Activated naive CD4-positive, alpha-beta T cell treated with anti-CD3 and anti-CD28 coated beads, Interleukin-2, amount 50 U/mL, for 24 hours (primary cell): ENCODE measurements at regions not wholly inside any gene's neighbourhood (a gene's known extent, or its start where the extent isn't known, plus 50 kb on each side); places are given as distances from the start of the nearest gene placed in this dataset.

ENCODE experiments used
- H3K27ac Mint-ChIP-seq: one replicate; pipeline ENCODE4 v1.8.0; 2021; ENCODE audit warnings: mild to moderate bottlenecking, mixed read lengths
- H3K27me3 Mint-ChIP-seq: one replicate; pipeline ENCODE4 v1.8.0; 2021; ENCODE audit warnings: mixed read lengths
- H3K36me3 Mint-ChIP-seq: one replicate; pipeline ENCODE4 v1.8.0; 2021; ENCODE audit warnings: mixed read lengths
- H3K4me1 Mint-ChIP-seq: one replicate; pipeline ENCODE4 v1.8.0; 2021; ENCODE audit warnings: mixed read lengths
- H3K4me3 Mint-ChIP-seq: one replicate; pipeline ENCODE4 v1.8.0; 2021; ENCODE audit warnings: mild to moderate bottlenecking, mixed read lengths
- H3K9me3 Mint-ChIP-seq: one replicate; pipeline ENCODE4 v1.8.0; 2021; ENCODE audit warnings: mixed read lengths

DNA sequence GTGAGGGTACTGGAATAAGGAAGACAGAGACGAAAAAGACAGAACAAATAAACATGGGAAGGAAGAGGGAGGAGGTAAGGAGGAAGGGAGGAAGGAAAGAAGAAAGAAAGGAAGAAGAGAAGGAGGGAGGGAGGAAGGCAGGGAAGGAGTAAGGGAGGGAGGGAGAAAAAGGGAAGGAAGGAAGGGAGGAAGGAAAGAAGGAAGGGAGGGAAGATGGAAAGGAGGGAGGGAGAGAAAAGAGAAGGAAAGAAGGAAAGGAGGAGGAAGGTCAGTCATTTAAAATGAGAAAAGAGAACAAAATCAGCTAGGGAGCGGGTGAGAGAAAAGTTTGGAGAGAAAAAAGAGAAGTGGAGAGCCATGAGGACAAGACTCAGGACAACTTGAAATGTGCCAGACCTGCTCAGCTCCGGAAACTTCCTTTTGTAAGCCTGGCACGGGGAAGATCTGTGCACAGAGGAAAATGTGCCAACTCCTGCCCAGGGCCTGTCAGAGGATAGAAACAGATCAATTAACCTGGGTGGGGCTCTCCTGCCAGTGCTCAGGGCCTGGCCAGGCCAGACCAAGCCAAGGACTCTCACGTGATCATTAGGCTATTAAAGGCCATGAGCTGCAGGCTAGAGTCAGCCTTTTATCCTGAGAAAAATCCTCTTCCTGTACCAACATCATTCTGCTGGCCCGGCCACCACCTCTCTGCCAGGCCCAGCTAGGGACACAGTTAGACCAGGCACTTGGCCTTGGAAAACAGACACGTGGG is 50.1 kb upstream of the BCL6 start:
- Mint-ChIP-seq H3K27ac (no peak overlapping the region), H3K4me1 (peaks cover 32% of the 10 kb centered on the region), H3K9me3 (no peaks in the 10 kb centered on the region), H3K27me3 (no peaks in the 10 kb centered on the region), H3K4me3 (no peak overlapping the region), H3K36me3 (no peaks in the 10 kb centered on the region)

DNA sequence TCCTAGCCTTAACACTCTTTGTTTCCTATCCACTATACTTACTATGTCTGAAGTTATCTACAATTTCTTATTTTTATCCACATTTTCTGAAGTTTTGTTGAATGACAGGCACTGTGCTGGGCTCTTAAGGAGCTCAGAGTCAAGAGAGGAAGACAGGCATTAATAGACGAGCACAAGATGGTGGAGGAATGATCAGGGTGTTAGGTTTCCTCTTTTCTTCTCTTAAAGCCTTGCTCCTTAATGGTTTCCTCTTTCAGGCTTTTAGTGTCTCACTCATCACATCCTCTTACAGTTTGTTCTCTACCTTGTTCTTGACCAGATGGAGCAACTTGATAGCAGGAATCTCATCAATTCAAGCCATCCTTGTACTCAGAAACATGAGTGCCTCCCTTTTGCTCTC is 52.9 kb upstream of the BCL6 start:
- Mint-ChIP-seq H3K36me3 (no peaks in the 10 kb centered on the region), H3K4me1 (peaks cover 49% of the 10 kb centered on the region), H3K27me3 (no peaks in the 10 kb centered on the region), H3K9me3 (no peaks in the 10 kb centered on the region), H3K4me3 (no peak overlapping the region), H3K27ac (no peak overlapping the region)

DNA sequence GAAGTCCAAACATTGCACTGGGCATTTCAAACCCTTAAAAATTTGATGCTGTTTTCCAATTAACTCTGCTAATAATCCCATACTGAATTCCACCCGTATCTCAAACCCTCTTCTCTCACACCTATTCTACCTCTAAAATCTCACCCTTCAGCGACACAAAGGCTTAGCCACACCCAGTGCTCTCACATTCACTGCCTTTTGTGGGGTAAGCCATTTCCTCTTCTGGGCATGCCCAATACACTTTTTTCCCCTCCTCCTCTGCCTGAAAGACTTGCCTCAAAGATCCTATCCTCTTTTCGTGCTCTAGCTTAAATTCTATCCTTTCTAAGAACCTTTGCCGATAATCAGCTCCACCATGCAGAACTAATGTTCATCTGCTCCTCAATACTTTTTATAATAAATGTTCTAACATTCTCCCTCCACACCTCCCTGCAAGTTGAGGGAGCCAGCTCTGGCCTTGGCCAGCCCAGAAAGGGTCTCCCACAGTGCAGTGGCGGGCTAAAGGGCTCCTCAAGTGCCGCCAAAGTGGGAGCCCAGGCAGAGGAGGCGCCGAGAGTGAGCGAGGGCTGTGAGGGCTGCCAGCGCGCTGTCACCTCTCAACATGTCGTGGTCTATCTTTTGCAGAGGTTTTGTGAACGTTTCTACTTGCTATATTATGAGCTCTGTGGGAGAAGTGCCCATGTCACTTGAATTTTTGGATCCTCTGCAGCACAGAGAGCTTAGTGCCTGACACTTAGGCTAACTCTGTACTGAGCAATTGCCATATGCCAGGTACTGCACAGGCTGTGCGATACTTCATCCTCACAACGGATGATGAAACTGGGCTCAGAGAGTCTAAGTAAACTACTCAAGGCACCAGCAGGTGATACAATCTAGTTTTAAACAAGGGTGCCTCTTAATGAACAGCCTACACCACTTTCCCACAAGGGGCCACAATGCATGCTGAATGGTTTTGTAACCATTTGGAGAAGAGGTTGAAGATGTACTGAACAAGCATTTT is 53.6 kb upstream of the BCL6 start:
- Mint-ChIP-seq H3K4me3 (peak overlapping the region; percentile 30), H3K27ac (peak overlapping the region; percentile 10), H3K4me1 (peaks cover 52% of the 10 kb centered on the region)

DNA sequence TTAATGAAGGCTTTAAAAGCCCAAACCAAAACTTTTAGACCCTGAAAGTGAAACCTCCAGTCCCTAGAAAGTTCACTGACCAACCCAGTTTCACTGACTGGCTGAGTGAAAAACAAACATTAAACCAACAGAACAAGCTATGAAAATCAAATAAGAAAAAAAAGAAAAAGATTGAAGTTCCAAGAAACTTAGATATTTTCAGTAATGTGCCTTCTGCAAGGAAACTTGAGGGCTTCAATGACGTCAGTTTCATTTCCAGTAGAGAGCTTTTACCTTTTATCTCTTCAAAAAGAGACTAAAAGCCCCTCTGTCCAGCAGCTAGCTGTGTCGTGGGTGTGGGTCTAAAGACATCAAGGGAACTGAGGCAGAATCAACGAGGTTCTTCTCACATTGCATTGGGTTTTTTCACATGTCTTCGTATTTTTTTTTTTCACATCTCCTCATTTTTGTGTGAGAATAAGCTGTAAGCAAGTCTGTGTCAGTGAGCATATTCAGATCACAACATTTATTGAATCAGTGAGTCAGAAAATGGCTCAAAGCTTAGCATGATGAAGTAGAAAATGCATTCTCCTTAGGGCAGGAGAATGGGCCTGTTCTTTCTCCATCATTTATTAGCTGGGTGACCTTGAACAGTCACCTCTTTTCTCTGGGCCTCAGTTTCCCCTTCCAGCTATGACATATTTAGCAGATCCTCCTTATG is 54.8 kb upstream of the BCL6 start:
- Mint-ChIP-seq H3K27ac (peak overlapping the region; percentile 48), H3K9me3 (no peaks in the 10 kb centered on the region), H3K4me1 (peaks cover 62% of the 10 kb centered on the region), H3K27me3 (no peaks in the 10 kb centered on the region), H3K36me3 (no peaks in the 10 kb centered on the region), H3K4me3 (peak overlapping the region; percentile 9)

More for the DNA sequence above, 53.6 kb upstream of the BCL6 start:
- no peaks in the 10 kb centered on the region for H3K27me3 Mint-ChIP-seq
- H3K36me3 Mint-ChIP-seq = no peaks in the 10 kb centered on the region
- no peaks in the 10 kb centered on the region for H3K9me3 Mint-ChIP-seq

DNA sequence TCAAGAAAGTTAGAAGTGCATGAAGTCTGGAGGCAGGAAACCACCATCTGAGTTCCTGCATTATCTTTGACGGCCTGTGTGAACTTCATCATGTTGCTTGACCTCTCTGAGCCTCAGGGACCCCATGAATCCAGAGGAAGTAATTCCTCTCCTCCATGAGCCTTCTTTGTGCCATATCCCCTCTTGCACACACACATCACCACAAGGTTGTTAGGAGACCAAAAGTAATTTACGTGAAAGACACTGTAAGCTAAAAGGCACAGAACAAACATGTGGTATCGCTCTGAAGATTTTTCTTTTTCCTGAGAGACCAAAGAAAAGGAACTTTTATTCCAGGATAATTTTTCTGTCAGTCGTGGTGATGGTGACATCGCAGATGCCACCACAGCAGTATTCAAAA is 55.9 kb upstream of the BCL6 start:
- Mint-ChIP-seq H3K4me1 (peaks cover 65% of the 10 kb centered on the region), H3K36me3 (no peaks in the 10 kb centered on the region), H3K27ac (peak overlapping the region; percentile 2), H3K9me3 (no peaks in the 10 kb centered on the region), H3K27me3 (no peaks in the 10 kb centered on the region), H3K4me3 (no peak overlapping the region)

DNA sequence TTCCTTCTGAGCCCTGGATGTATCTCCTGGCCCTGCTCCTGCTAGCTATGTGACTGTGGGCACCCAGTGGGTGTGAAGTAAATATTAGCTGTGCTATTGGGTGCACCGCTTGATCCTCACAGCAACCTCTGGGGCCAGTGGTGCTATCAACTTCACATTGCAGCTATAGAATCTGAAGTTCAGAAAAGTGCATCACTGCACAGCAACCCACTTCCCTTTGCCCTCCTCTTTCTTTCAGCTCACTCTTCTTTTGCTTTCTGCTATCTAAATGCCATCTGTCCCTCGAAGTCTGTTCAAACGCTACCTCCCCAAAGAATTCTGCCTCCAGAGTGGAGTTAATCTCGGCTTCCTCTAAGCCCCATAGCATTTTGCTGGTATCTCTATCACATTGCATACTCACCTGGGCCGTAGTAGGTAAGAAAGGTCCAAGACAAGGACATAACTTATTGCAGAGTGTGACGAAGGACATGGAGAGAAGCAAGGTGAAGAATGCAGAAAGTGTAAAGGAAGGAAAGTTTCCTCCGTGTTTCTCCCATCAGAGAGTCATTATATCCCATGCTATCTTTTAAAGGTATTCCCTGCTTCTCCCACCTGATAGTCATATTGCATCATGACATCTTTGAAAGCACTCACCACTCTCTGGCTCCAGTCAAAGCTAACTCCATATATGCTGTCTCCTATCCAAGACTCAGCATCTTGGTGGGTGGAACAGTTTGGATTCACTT is 57.1 kb upstream of the BCL6 start:
- H3K27me3 Mint-ChIP-seq = no peaks in the 10 kb centered on the region
- no peaks in the 10 kb centered on the region for H3K36me3 Mint-ChIP-seq
- peaks cover 73% of the 10 kb centered on the region for H3K4me1 Mint-ChIP-seq
- no peaks in the 10 kb centered on the region for H3K9me3 Mint-ChIP-seq
- H3K4me3 Mint-ChIP-seq = no peak overlapping the region
- peak overlapping the region; percentile 37 for H3K27ac Mint-ChIP-seq

DNA sequence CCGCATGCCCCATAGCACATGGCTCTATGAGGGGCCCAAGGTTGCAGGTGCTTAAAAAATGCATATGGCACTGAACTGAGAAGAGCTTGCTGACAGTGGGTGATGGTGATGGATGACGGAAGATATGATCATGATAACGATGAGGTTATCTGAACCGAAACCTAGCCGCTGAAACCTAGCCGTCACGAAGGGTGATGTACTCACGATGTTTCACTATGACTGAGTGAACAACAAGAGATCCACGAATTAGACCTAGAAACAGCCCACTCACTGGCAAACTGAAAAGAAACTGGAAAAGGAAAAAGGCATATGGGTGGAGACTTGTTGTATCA is 57.6 kb upstream of the BCL6 start:
- peaks cover 71% of the 10 kb centered on the region for H3K4me1 Mint-ChIP-seq
- no peak overlapping the region for H3K4me3 Mint-ChIP-seq
- no peaks in the 10 kb centered on the region for H3K27me3 Mint-ChIP-seq
- H3K27ac Mint-ChIP-seq = peak overlapping the region; percentile 37
- H3K9me3 Mint-ChIP-seq = no peaks in the 10 kb centered on the region
- H3K36me3 Mint-ChIP-seq = no peaks in the 10 kb centered on the region

DNA sequence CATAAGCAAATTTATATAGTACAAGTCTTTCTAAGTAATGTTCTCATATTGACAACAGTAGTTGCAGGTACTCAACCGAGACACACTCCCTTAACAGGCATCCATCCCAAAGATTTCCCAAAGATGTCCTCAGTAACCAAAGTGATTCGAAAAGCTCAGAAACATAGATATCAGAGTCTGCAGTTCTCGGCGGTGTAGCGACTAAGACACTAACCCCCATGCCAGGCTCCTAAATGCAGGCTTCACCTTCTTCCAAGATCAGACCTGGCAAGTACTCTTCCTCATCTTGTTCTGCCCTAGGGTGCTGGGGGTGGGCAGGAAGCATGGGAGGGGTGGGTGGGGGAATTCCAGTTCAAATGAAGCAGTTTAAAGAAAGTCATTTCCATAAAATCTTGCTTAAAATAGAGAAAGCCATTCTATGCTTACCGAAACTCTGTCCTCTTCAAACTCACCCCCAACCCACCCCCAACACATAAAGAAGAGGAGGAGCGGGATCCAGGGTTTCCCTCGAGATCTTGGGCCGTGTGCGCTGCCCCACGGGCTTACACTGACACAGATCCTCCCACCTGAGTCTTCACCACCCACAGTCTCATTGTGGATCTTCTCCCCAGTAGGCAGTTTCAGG is 59.0 kb upstream of the BCL6 start:
- Mint-ChIP-seq H3K27ac (no peak overlapping the region), H3K4me3 (no peak overlapping the region), H3K36me3 (no peaks in the 10 kb centered on the region), H3K27me3 (no peaks in the 10 kb centered on the region), H3K9me3 (no peaks in the 10 kb centered on the region), H3K4me1 (peaks cover 57% of the 10 kb centered on the region)

DNA sequence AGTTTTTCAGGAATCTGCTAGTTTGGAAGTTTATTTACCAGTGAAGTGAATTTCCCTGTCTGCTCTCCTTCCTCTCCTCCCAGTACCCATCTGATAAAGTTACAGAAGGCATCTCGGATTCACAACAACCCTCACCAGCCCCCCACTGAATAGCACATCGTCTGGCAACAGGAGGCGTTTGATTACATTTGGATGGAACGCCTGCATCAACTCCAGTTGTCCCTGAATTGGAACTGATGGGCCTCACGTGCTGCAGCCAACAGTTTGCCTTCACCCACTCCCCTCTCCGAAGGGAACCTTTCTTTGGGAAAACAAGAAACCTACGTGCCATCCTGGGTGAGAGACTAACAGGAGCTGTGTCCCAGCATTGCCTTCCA is 59.5 kb upstream of the BCL6 start:
- no peak overlapping the region for H3K4me3 Mint-ChIP-seq
- no peak overlapping the region for H3K27ac Mint-ChIP-seq
- H3K36me3 Mint-ChIP-seq = no peaks in the 10 kb centered on the region
- peaks cover 52% of the 10 kb centered on the region for H3K4me1 Mint-ChIP-seq
- no peaks in the 10 kb centered on the region for H3K27me3 Mint-ChIP-seq
- H3K9me3 Mint-ChIP-seq = no peaks in the 10 kb centered on the region

DNA sequence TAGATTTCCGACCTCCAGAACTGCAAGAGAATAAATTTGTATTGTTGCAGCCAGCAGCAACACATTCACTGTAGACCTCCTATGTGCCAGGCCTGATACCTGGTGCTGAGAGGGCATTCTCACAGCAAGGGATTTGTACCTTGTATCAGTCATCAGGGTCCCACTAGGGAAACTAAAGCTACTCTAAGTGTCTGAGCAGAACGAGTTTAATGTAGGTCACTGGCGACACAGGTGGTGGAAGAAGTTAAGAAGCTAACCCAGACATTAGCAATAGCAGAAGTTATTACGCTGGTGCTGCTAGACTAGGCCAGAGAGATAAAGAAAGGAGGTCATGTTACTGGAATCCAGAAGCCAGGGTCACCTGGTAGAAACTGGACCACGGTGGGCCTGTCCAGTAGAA is 60.5 kb upstream of the BCL6 start:
- Mint-ChIP-seq H3K27ac (peak overlapping the region; percentile 38), H3K4me3 (no peak overlapping the region), H3K9me3 (no peaks in the 10 kb centered on the region), H3K36me3 (no peaks in the 10 kb centered on the region), H3K4me1 (peaks cover 45% of the 10 kb centered on the region), H3K27me3 (no peaks in the 10 kb centered on the region)

DNA sequence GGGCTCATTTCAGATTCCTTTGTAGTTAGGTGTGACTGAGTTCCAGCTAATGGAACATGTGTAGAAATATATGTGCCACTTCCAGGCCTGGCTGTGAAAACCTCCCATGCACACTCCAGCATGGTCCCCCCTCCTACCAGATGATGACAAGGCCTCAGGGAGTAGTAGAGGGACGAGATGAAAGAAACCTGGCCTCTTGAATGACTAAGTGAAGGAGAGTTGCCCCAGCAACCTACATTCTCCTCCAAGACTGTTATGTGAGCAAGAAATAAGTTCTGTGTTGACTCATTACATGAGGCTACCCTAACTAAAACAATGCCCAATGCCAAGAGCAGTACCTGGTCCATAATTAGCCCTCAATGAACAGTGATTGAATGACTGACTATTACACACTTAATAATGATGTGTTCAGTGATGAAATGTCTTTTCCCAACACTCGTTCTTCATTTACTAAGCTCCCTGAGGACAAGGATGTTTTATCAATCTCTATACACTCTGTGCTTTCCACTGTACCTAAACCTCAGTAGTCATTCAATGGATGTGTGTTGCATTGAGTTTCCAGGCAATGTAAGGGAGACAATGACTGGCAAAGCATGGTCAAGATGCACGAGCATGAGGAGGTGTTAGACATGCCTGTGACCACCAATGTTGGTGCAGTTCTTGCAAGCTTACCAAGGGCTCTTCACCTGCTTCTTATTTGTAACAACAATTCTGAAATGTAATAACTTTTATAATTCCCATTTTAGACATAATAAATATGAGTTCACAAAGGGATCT is 62.0 kb upstream of the BCL6 start:
- Mint-ChIP-seq H3K4me1 (peaks cover 36% of the 10 kb centered on the region), H3K9me3 (no peaks in the 10 kb centered on the region), H3K36me3 (no peaks in the 10 kb centered on the region), H3K4me3 (no peak overlapping the region), H3K27me3 (no peaks in the 10 kb centered on the region), H3K27ac (peak overlapping the region; percentile 74)

DNA sequence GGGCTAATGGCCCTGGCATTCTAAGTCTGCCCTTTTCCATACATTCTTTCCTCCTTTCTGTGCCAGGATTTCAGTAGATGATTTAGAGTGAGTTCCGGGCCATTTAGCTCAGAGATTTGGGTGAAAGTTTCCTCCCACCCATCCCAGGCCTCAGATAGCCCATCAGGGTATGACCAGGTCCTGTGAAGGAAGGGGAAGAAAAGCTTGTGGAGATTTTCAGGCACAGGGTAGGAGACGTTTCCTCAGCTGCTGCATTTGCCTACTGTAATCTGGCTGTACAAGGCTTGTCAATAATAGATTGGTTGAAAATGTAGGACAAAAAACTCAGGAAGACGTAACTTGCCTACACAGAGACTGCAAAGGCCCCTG is 63.2 kb upstream of the BCL6 start:
- Mint-ChIP-seq H3K4me1 (peaks cover 27% of the 10 kb centered on the region), H3K36me3 (no peaks in the 10 kb centered on the region), H3K27ac (peak overlapping the region; percentile 57), H3K27me3 (no peaks in the 10 kb centered on the region), H3K9me3 (no peaks in the 10 kb centered on the region), H3K4me3 (no peak overlapping the region)

DNA sequence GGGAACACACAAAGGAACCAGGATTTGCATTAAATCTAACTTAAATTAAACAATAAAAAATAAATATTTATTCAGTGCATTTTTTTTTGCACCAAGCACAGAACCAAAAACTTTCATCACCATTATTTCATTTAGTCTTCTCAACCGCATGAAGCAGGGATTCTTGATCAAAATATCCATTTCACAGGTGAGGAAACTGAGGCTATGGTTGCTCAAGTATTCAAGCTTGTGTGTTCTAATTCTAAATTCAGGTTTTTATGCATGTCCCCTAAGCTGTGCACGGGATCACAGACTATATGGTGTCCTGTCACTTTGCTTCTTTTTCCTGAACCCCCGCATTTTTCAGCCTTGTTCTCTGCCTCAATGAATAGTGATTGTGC is 64.3 kb upstream of the BCL6 start:
- no peak overlapping the region for H3K27ac Mint-ChIP-seq
- no peak overlapping the region for H3K4me3 Mint-ChIP-seq
- peaks cover 21% of the 10 kb centered on the region for H3K4me1 Mint-ChIP-seq
- no peaks in the 10 kb centered on the region for H3K9me3 Mint-ChIP-seq
- no peaks in the 10 kb centered on the region for H3K27me3 Mint-ChIP-seq
- no peaks in the 10 kb centered on the region for H3K36me3 Mint-ChIP-seq

DNA sequence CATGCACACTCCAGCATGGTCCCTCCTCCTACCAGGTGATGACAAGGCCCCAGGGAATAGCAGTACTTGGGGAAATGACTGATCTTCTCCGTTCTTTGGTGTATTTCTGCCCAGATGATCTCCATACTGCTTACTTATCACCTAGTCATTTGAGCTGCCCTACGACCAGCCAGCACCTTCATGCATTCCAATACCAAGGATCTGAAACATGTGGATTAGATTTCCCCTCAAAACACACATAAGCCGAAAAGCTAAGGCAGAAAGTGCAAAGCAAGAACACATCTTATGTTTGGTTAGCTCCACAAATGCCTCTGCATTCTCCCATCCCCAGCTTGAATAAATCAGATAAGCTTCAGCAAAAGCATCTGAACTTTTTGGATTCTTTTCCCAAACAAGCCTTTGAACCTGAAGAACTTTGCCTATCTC is 64.8 kb upstream of the BCL6 start:
- Mint-ChIP-seq H3K36me3 (no peaks in the 10 kb centered on the region), H3K4me3 (no peak overlapping the region), H3K27ac (no peak overlapping the region), H3K27me3 (no peaks in the 10 kb centered on the region), H3K9me3 (no peaks in the 10 kb centered on the region), H3K4me1 (peaks cover 16% of the 10 kb centered on the region)
